ENCODE measurements at regions not wholly inside any gene's neighbourhood (a gene's known extent, or its start where the extent isn't known, plus 50 kb on each side); places are given as distances from the start of the nearest gene placed in this dataset.

DNA sequence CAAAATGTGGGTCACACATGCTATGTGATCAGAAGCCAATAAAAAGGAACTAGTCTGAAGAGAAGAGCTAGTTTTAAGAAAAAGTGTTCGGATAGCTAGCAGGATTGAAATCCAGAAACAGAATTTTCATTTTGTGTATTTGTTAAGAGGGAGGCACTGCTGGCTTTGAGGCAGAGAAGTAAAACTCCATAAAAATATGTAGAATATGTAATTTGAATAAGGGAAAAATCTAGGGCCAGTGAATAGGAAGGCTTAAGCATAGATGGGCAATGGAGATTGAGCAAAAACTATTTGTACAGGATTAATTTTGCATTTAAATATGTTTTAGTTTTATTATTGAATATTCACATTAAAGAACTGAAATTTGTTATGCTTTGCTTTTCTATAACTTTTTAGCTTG is 399.9 kb upstream of the PITX2 start:
- no peak overlapping the region for H3K27ac ChIP-seq (ENCODE audit: low read depth, low read length)
- H3K27me3 ChIP-seq (ENCODE audit: control insufficient read depth in 1 of 2, insufficient read depth in 2 of 2, low read length in 2 of 2): no peaks in the 10 kb centered on the region
- no peaks in the 10 kb centered on the region for H3K4me1 ChIP-seq (ENCODE audit: control insufficient read depth in 1 of 2, insufficient read depth in 2 of 2, low read length in 2 of 2)
- H3K9ac ChIP-seq (ENCODE audit: low read depth in 1 of 2, low read length in 2 of 2): no peak overlapping the region
- no peak overlapping the region for H3K4me3 ChIP-seq (ENCODE audit: low read depth in 1 of 2, low read length in 2 of 2)
- H3K36me3 ChIP-seq (ENCODE audit: control insufficient read depth in 1 of 2, insufficient read depth in 2 of 2, low read length in 2 of 2): no peaks in the 10 kb centered on the region
- H3K9me3 ChIP-seq (ENCODE audit: control insufficient read depth in 1 of 2, low read length in 2 of 2): no peaks in the 10 kb centered on the region

DNA sequence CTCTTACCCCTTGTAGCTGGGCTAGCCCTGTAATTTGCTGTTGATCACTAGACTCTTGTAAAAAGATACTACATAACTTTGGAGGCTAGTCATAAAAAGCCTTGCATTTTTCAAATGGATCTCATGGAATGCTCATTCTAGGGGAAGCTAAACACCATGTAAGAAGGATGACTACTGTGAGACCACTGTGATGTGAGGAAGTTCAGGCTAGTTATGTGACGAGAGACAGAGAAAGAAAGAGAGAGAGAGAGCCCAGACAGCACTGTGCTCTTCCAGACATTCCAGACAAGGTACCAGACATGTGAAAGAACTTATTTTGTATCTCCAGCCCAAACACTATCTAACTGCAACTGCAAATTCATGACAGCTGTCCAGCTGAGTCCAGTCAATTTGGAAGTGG is 404.6 kb upstream of the PITX2 start:
- Histone ChIP-seq H3K4me3 (ENCODE audit: low read depth in 1 of 2, low read length in 2 of 2) (no peak overlapping the region), H3K36me3 (ENCODE audit: control insufficient read depth in 1 of 2, insufficient read depth in 2 of 2, low read length in 2 of 2) (no peaks in the 10 kb centered on the region), H3K9ac (ENCODE audit: low read depth in 1 of 2, low read length in 2 of 2) (no peak overlapping the region), H3K27me3 (ENCODE audit: control insufficient read depth in 1 of 2, insufficient read depth in 2 of 2, low read length in 2 of 2) (no peaks in the 10 kb centered on the region), H3K9me3 (ENCODE audit: control insufficient read depth in 1 of 2, low read length in 2 of 2) (no peaks in the 10 kb centered on the region), H3K4me1 (ENCODE audit: control insufficient read depth in 1 of 2, insufficient read depth in 2 of 2, low read length in 2 of 2) (no peaks in the 10 kb centered on the region), H3K27ac (ENCODE audit: low read depth, low read length) (no peak overlapping the region)

DNA sequence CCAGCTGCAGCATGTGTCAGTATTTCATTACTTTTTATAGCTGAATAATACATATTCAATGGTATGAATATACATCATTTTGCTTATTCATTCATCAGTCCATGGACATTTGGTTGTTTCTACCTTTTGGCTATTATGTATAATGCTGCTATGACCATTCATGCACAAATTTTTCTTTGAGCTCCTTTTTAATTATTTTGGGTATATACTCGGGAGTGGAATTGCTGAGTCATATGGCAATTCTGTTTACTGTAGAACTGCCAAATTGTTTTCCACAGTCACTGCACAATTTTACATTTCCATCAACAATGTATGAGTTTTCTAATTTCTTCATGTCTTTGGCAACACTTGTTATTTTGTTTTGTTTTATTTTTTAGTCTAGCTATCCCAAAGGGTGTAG is 405.9 kb upstream of the PITX2 start:
- Histone ChIP-seq H3K36me3 (ENCODE audit: control insufficient read depth in 1 of 2, insufficient read depth in 2 of 2, low read length in 2 of 2) (no peaks in the 10 kb centered on the region), H3K9ac (ENCODE audit: low read depth in 1 of 2, low read length in 2 of 2) (no peak overlapping the region), H3K27me3 (ENCODE audit: control insufficient read depth in 1 of 2, insufficient read depth in 2 of 2, low read length in 2 of 2) (no peaks in the 10 kb centered on the region), H3K4me3 (ENCODE audit: low read depth in 1 of 2, low read length in 2 of 2) (no peak overlapping the region), H3K9me3 (ENCODE audit: control insufficient read depth in 1 of 2, low read length in 2 of 2) (no peaks in the 10 kb centered on the region), H3K27ac (ENCODE audit: low read depth, low read length) (no peak overlapping the region), H3K4me1 (ENCODE audit: control insufficient read depth in 1 of 2, insufficient read depth in 2 of 2, low read length in 2 of 2) (no peaks in the 10 kb centered on the region)

DNA sequence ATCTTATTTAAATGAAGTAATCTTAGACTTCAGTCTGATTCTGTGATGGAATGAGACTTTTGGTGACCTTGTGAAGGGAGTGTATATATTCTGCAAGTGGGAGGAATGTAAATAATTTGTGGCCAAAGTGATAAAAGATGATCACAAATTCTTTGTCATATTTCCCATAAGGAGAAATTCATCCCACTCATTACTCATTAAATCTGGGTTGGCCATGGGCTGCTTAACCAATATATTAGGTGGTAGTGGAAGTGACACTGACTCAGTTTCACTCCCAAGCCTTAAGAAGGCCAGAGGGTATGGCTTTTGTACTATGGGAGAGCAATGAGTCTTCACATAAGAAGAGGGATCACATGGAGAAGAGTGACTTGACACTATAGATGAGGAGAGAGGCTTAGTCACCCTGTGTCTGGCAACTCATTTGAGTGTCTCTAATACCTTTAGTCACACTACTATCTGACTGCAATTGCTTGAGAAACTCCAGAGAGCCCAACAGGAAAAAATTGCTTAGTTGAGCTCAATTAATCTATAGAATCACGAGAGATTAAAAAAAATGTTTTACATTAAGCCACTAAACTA is 408.2 kb upstream of the PITX2 start:
- Histone ChIP-seq H3K36me3 (ENCODE audit: control insufficient read depth in 1 of 2, insufficient read depth in 2 of 2, low read length in 2 of 2) (no peaks in the 10 kb centered on the region), H3K9me3 (ENCODE audit: control insufficient read depth in 1 of 2, low read length in 2 of 2) (no peaks in the 10 kb centered on the region), H3K27me3 (ENCODE audit: control insufficient read depth in 1 of 2, insufficient read depth in 2 of 2, low read length in 2 of 2) (no peaks in the 10 kb centered on the region), H3K4me3 (ENCODE audit: low read depth in 1 of 2, low read length in 2 of 2) (no peak overlapping the region), H3K4me1 (ENCODE audit: control insufficient read depth in 1 of 2, insufficient read depth in 2 of 2, low read length in 2 of 2) (no peaks in the 10 kb centered on the region), H3K27ac (ENCODE audit: low read depth, low read length) (no peak overlapping the region), H3K9ac (ENCODE audit: low read depth in 1 of 2, low read length in 2 of 2) (no peak overlapping the region)

DNA sequence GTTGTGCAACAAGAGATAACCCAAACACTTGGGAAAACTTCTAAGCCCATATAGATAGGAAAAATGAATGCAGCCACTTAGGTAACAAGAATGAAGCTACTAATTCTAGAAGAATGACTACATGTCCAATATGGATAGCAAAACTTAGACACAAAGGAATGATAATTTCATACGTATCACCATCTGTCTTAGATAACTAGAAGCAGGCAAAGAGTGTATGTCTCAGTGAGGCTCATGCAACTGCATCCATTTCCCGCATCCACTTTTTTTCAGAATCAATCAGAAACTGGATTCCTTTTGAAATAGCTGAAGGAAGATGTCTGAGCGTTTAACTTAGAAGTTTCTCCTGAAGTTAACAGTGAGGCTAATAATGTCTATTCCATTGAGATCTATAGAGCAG is 408.7 kb upstream of the PITX2 start:
- H3K27me3 ChIP-seq (ENCODE audit: control insufficient read depth in 1 of 2, insufficient read depth in 2 of 2, low read length in 2 of 2): no peaks in the 10 kb centered on the region
- no peaks in the 10 kb centered on the region for H3K9me3 ChIP-seq (ENCODE audit: control insufficient read depth in 1 of 2, low read length in 2 of 2)
- no peak overlapping the region for H3K4me3 ChIP-seq (ENCODE audit: low read depth in 1 of 2, low read length in 2 of 2)
- H3K9ac ChIP-seq (ENCODE audit: low read depth in 1 of 2, low read length in 2 of 2): no peak overlapping the region
- H3K36me3 ChIP-seq (ENCODE audit: control insufficient read depth in 1 of 2, insufficient read depth in 2 of 2, low read length in 2 of 2): no peaks in the 10 kb centered on the region
- H3K27ac ChIP-seq (ENCODE audit: low read depth, low read length): no peak overlapping the region
- H3K4me1 ChIP-seq (ENCODE audit: control insufficient read depth in 1 of 2, insufficient read depth in 2 of 2, low read length in 2 of 2): no peaks in the 10 kb centered on the region

DNA sequence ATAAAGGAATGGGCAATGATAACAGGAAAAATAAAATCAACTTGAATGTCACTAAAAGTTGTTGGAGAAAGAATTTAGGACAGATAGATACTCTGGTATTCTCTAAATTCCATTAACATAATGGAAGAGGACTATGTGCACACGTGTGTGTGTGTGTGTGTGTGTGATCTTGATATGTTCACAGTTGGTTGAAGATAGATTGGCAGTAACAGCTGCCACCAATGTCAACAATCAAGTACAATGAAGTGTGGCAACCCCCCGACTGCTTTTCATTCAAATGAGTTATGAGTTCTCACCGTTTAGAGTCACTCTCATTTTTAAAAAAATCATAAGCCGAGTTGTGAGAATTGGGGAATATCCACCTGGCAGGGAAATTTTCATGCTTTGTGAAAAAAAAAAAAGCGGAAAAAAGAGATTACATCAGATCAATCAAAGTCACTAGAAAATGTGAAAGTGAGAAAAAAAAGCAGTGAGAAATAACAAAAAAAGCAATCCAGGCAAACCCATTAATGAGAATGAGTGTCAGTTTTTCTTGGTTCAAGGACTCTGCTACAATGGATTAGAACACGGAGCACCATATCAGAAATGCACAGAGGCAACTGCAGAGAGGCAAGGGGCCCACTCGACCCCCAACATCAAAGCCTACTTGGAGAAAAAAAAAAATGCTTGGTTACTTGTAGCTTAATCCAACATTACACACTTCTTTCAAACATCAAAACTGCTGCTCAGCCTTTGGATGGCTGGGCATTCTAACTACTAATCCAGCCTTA is 414.9 kb upstream of the PITX2 start:
- no peaks in the 10 kb centered on the region for H3K9me3 ChIP-seq (ENCODE audit: control insufficient read depth in 1 of 2, low read length in 2 of 2)
- H3K36me3 ChIP-seq (ENCODE audit: control insufficient read depth in 1 of 2, insufficient read depth in 2 of 2, low read length in 2 of 2): no peaks in the 10 kb centered on the region
- no peak overlapping the region for H3K9ac ChIP-seq (ENCODE audit: low read depth in 1 of 2, low read length in 2 of 2)
- H3K4me3 ChIP-seq (ENCODE audit: low read depth in 1 of 2, low read length in 2 of 2): no peak overlapping the region
- H3K27me3 ChIP-seq (ENCODE audit: control insufficient read depth in 1 of 2, insufficient read depth in 2 of 2, low read length in 2 of 2): no peaks in the 10 kb centered on the region
- H3K27ac ChIP-seq (ENCODE audit: low read depth, low read length): no peak overlapping the region
- no peaks in the 10 kb centered on the region for H3K4me1 ChIP-seq (ENCODE audit: control insufficient read depth in 1 of 2, insufficient read depth in 2 of 2, low read length in 2 of 2)

DNA sequence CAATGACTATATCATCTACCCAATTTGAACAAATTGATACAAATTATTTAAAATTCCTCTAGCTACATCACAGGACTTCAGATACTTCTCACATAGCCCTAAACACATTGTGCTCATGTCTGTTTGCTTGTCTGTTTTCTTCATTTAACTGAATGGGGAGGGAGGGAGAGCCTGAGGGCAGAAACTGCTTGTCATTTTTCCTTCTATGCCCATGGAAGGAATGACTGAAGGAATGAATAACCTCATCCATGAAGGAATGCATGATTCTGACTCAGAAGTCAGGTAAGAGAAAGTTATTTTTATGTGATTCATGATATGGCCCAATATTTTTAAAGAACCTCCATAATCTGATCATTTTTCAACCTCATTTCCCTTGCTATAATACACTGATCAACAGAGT is 418.0 kb upstream of the PITX2 start:
- no peaks in the 10 kb centered on the region for H3K4me1 ChIP-seq (ENCODE audit: control insufficient read depth in 1 of 2, insufficient read depth in 2 of 2, low read length in 2 of 2)
- H3K9ac ChIP-seq (ENCODE audit: low read depth in 1 of 2, low read length in 2 of 2): no peak overlapping the region
- no peaks in the 10 kb centered on the region for H3K27me3 ChIP-seq (ENCODE audit: control insufficient read depth in 1 of 2, insufficient read depth in 2 of 2, low read length in 2 of 2)
- no peaks in the 10 kb centered on the region for H3K9me3 ChIP-seq (ENCODE audit: control insufficient read depth in 1 of 2, low read length in 2 of 2)
- H3K27ac ChIP-seq (ENCODE audit: low read depth, low read length): no peak overlapping the region
- H3K4me3 ChIP-seq (ENCODE audit: low read depth in 1 of 2, low read length in 2 of 2): no peak overlapping the region
- no peaks in the 10 kb centered on the region for H3K36me3 ChIP-seq (ENCODE audit: control insufficient read depth in 1 of 2, insufficient read depth in 2 of 2, low read length in 2 of 2)

DNA sequence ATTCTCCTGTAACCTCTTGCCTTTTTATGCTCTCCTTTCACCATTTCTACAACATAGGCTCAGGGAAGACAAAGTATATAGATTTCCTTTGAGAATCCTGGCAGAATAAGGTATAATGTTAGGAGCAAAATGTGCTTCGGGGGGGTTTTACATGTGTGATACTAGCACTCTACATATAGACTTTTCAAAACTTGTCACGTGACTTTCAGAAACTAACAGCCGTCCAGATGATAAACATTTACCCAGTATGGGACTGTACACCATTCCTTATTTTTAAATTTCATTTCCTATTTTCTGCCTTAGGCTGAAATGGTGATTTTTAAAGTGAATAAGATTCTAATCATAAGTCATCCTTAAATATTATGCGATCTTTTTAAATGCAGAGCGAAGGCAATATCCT is 420.4 kb upstream of the PITX2 start:
- Histone ChIP-seq H3K9me3 (ENCODE audit: control insufficient read depth in 1 of 2, low read length in 2 of 2) (no peaks in the 10 kb centered on the region), H3K27me3 (ENCODE audit: control insufficient read depth in 1 of 2, insufficient read depth in 2 of 2, low read length in 2 of 2) (no peaks in the 10 kb centered on the region), H3K4me1 (ENCODE audit: control insufficient read depth in 1 of 2, insufficient read depth in 2 of 2, low read length in 2 of 2) (no peaks in the 10 kb centered on the region), H3K9ac (ENCODE audit: low read depth in 1 of 2, low read length in 2 of 2) (no peak overlapping the region), H3K27ac (ENCODE audit: low read depth, low read length) (no peak overlapping the region), H3K4me3 (ENCODE audit: low read depth in 1 of 2, low read length in 2 of 2) (no peak overlapping the region), H3K36me3 (ENCODE audit: control insufficient read depth in 1 of 2, insufficient read depth in 2 of 2, low read length in 2 of 2) (no peaks in the 10 kb centered on the region)

DNA sequence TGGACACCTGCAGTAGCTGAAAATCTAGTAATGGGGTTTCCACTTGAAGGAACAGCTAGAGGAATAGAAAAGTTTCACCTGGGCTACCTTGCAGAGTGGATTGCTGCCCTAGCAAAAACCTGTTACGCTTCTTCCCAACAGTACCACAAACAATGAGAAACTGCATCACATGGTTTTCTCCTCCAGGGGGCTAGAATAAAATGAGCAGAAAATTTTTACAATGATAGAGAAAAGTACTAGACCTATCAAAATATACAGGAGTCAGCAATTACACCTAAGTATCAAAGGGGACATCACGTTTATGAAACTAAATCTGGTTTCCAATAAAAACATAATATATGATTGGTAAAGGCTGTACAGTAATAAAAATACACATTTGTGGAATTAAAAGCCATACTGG is 423.1 kb upstream of the PITX2 start:
- no peaks in the 10 kb centered on the region for H3K9me3 ChIP-seq (ENCODE audit: control insufficient read depth in 1 of 2, low read length in 2 of 2)
- no peak overlapping the region for H3K27ac ChIP-seq (ENCODE audit: low read depth, low read length)
- H3K9ac ChIP-seq (ENCODE audit: low read depth in 1 of 2, low read length in 2 of 2): no peak overlapping the region
- no peak overlapping the region for H3K4me3 ChIP-seq (ENCODE audit: low read depth in 1 of 2, low read length in 2 of 2)
- H3K4me1 ChIP-seq (ENCODE audit: control insufficient read depth in 1 of 2, insufficient read depth in 2 of 2, low read length in 2 of 2): no peaks in the 10 kb centered on the region
- H3K36me3 ChIP-seq (ENCODE audit: control insufficient read depth in 1 of 2, insufficient read depth in 2 of 2, low read length in 2 of 2): no peaks in the 10 kb centered on the region
- no peaks in the 10 kb centered on the region for H3K27me3 ChIP-seq (ENCODE audit: control insufficient read depth in 1 of 2, insufficient read depth in 2 of 2, low read length in 2 of 2)

DNA sequence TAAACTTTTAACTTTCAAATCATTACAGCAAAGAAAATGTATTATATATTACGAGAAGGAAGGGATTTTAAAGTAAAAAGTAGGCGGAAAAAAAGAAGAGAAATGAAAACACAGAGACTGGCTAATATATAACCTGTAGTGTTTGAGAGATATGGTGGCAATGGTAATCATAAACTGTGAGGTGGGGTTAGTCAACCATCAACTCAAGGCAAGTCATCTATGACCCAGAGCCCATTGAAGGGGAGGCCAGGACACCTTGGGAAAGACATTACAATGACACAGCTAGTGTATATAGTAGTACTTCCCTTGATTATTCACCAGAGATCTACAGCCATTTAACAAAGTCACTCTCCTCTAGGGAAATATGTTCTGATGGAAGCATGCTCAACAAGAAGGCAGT is 423.9 kb upstream of the PITX2 start:
- Histone ChIP-seq H3K4me3 (ENCODE audit: low read depth in 1 of 2, low read length in 2 of 2) (no peak overlapping the region), H3K27ac (ENCODE audit: low read depth, low read length) (no peak overlapping the region), H3K27me3 (ENCODE audit: control insufficient read depth in 1 of 2, insufficient read depth in 2 of 2, low read length in 2 of 2) (no peaks in the 10 kb centered on the region), H3K36me3 (ENCODE audit: control insufficient read depth in 1 of 2, insufficient read depth in 2 of 2, low read length in 2 of 2) (no peaks in the 10 kb centered on the region), H3K9ac (ENCODE audit: low read depth in 1 of 2, low read length in 2 of 2) (no peak overlapping the region), H3K4me1 (ENCODE audit: control insufficient read depth in 1 of 2, insufficient read depth in 2 of 2, low read length in 2 of 2) (no peaks in the 10 kb centered on the region), H3K9me3 (ENCODE audit: control insufficient read depth in 1 of 2, low read length in 2 of 2) (no peaks in the 10 kb centered on the region)

All from duodenal mucosa (tissue), 2 donors.